HG03159 (cell line): ENCODE measurements at regions not wholly inside any gene's neighbourhood (a gene's known extent, or its start where the extent isn't known, plus 50 kb on each side); places are given as distances from the start of the nearest gene placed in this dataset.
A peak's percentile ranks its signal among the peaks of the same experiment; 100 is the strongest.

Experiments
- ATAC-seq: cut with Tn5 transposase; IDR thresholded peaks from one replicate; pipeline ENCODE4 v1.9.1; 2021; ENCODE audit warnings: mild to moderate bottlenecking, moderate library complexity; ENCODE audit not compliant: unreplicated experiment

- no peak for ATAC-seq
Measured at GRCh38 chr13:40069173-40070044, 413.9 kb downstream of the COG6 start.

- no peak for ATAC-seq
Measured at GRCh38 chr13:40070357-40070756, 414.9 kb downstream of the COG6 start.

- no peak for ATAC-seq
Measured at GRCh38 chr13:40072663-40073120, 417.2 kb downstream of the COG6 start.

GRCh38 chr13:40074338-40074737 lies 418.9 kb downstream of the COG6 start:
- no peak for ATAC-seq

GRCh38 chr13:40075281-40075680 lies 419.8 kb downstream of the COG6 start:
- ATAC-seq: no peak

GRCh38 chr13:40076765-40077362 lies 421.4 kb downstream of the COG6 start:
- ATAC-seq: no peak

- no peak for ATAC-seq
Measured at GRCh38 chr13:40077396-40078027, 422.1 kb downstream of the COG6 start.

- no peak for ATAC-seq
Measured at GRCh38 chr13:40079721-40080120, 424.3 kb downstream of the COG6 start.

- ATAC-seq: no peak
Measured at GRCh38 chr13:40080676-40081075, 425.2 kb downstream of the COG6 start.

- no peak for ATAC-seq
Measured at GRCh38 chr13:40082639-40083038, 427.2 kb downstream of the COG6 start.

- ATAC-seq: no peak
Measured at GRCh38 chr13:40083841-40084240, 428.4 kb downstream of the COG6 start.

- ATAC-seq: no peak
Measured at GRCh38 chr13:40084934-40085333, 429.5 kb downstream of the COG6 start.

- ATAC-seq: no peak
Measured at GRCh38 chr13:40087091-40088002, 431.9 kb downstream of the COG6 start.

GRCh38 chr13:40094056-40094455 lies 438.6 kb downstream of the COG6 start:
- ATAC-seq: no peak

- ATAC-seq: no peak
Measured at GRCh38 chr13:40095695-40096356, 440.4 kb downstream of the COG6 start.

GRCh38 chr13:40096357-40096901 lies 441.0 kb downstream of the COG6 start:
- no peak for ATAC-seq

GRCh38 chr13:40098246-40098645 lies 442.8 kb downstream of the COG6 start:
- no peak for ATAC-seq

GRCh38 chr13:40101708-40102359 lies 446.4 kb downstream of the COG6 start:
- peak; percentile 82 for ATAC-seq

- ATAC-seq: peak; percentile 22
Measured at GRCh38 chr13:40102360-40102727, 446.9 kb downstream of the COG6 start.
